GM12878 (cell line): ENCODE measurements at regions not wholly inside any gene's neighbourhood (a gene's known extent, or its start where the extent isn't known, plus 50 kb on each side); places are given as distances from the start of the nearest gene placed in this dataset.

Experiments used
- ATAC-seq: fragments of 200-7000 bp; cut with Tn5 transposase; 3 replicates; pipeline ENCODE4 v1.9.1; 2020; ENCODE audit warnings: mild to moderate bottlenecking, moderate library complexity
- BruUV-seq: library from RNA; stranded (reverse); fragments of 400-500 nt; replicated peaks from 2 replicates; lab custom pipeline; 2021; lab: Mats Ljungman, UMichigan
- CTCF ChIA-PET: fragments of 300-600 bp; sonication (Branson Sonifier 250); formaldehyde crosslinking; extraction: SDS; loops from one replicate; lab custom pipeline; 2021; ENCODE audit warnings: inconsistent platforms; lab: Yijun Ruan, JAX
- POLR2A ChIA-PET: fragments of 350-600 bp; formaldehyde crosslinking; extraction: SDS; loops from one replicate; lab custom pipeline; 2021; ENCODE audit warnings: inconsistent platforms; lab: Charles Lee
- RAD21 ChIA-PET: fragments of 300-600 bp; sonication (Branson Sonifier 250); formaldehyde crosslinking; loops from one replicate; lab custom pipeline; 2023; ENCODE audit warnings: antibody characterized with exemption; ENCODE audit not compliant: unreplicated experiment; lab: Charles Lee
- SMC1A ChIA-PET: fragments of 300-600 bp; sonication (Branson Sonifier 250); formaldehyde crosslinking; loops from one replicate; lab custom pipeline; 2023; ENCODE audit not compliant: unreplicated experiment, uncharacterized antibody; lab: Charles Lee
- DNase-seq: peaks from one replicate; pipeline ENCODE4 v3.0.0-alpha.2; 2011; ENCODE audit warnings: low read depth, low spot score
- FAIRE-seq: peaks from 3 replicates; lab custom pipeline; 2011; peaks lifted over from hg19 to GRCh38; lab: Jason Lieb, UNC
- H2AFZ ChIP-seq: 2 replicates; pipeline ENCODE4 v1.6.0; 2011; ENCODE audit warnings: low read depth, low read length, control low read depth; ENCODE audit not compliant: control insufficient read depth
- H3K27ac ChIP-seq: 2 replicates; pipeline ENCODE4 v1.5.1; 2011; ENCODE audit warnings: control low read depth; ENCODE audit not compliant: control insufficient read depth, insufficient read depth
- H3K27me3 ChIP-seq, 2 experiments: replicated peaks in 1 of 2; 2 replicates each; pipeline versions ENCODE4 v1.6.0 to v1.6.1; 2011; ENCODE audit warnings: low read length in 1 of 2; ENCODE audit not compliant: control insufficient read depth in 2 of 2, insufficient read depth in 2 of 2
- H3K36me3 ChIP-seq, 2 experiments: 2 replicates each; pipeline ENCODE4 v1.5.1; 2011; ENCODE audit warnings: low read length in 1 of 2; ENCODE audit not compliant: control insufficient read depth in 2 of 2, insufficient read depth in 2 of 2
- H3K4me1 ChIP-seq: 2 replicates; pipeline ENCODE4 v1.6.1; 2011; ENCODE audit warnings: mild to moderate bottlenecking, low read length, moderate library complexity, mixed read lengths; ENCODE audit not compliant: control insufficient read depth, insufficient read depth
- H3K4me2 ChIP-seq: 2 replicates; pipeline ENCODE4 v1.6.0; 2011; ENCODE audit warnings: control low read depth; ENCODE audit not compliant: control insufficient read depth, insufficient read depth
- H3K4me3 ChIP-seq: fragments of 200-600 bp; sonication (generic); 2 replicates; pipeline ENCODE4 v1.5.1; 2016
- H3K79me2 ChIP-seq: 2 replicates; pipeline ENCODE4 v1.6.0; 2011; ENCODE audit warnings: low read length; ENCODE audit not compliant: control insufficient read depth, insufficient read depth
- H3K9ac ChIP-seq: 2 replicates; pipeline ENCODE4 v1.8.0; 2011; ENCODE audit warnings: low read length, control low read depth, mixed read lengths; ENCODE audit not compliant: control insufficient read depth, insufficient read depth
- H3K9me3 ChIP-seq: replicated peaks from 3 replicates; pipeline ENCODE4 v1.5.1; 2011; ENCODE audit warnings: mild to moderate bottlenecking, low read length; ENCODE audit not compliant: control insufficient read depth, insufficient read depth
- H4K20me1 ChIP-seq: 2 replicates; pipeline ENCODE4 v1.6.0; 2011; ENCODE audit not compliant: control insufficient read depth, insufficient read depth
- BMI1 ChIP-seq: fragments of 450-650 bp; IDR thresholded peaks from 2 replicates; pipeline ENCODE4 v1.6.1; 2016; ENCODE audit warnings: mild to moderate bottlenecking, moderate library complexity, borderline replicate concordance
- CBX3 ChIP-seq: fragments of 200-600 bp; sonication (generic); IDR thresholded peaks from 2 replicates; pipeline ENCODE4 v1.6.1; 2016; ENCODE audit warnings: low read depth, borderline replicate concordance
- E4F1 ChIP-seq: fragments of 450-650 bp; IDR thresholded peaks from 2 replicates; pipeline ENCODE4 v1.6.1; 2018; ENCODE audit warnings: borderline replicate concordance, mild to moderate bottlenecking; ENCODE audit not compliant: partially characterized antibody
- MTA2 ChIP-seq: fragments of 450-650 bp; IDR thresholded peaks from 2 replicates; pipeline ENCODE4 v1.6.1; 2016; ENCODE audit warnings: low read depth, mild to moderate bottlenecking, moderate library complexity
- NFIC ChIP-seq: IDR thresholded peaks from 2 replicates; pipeline ENCODE4 v1.6.1; 2012; ENCODE audit warnings: low read depth, mild to moderate bottlenecking, inconsistent platforms, low read length, moderate library complexity
- NFYB ChIP-seq: IDR thresholded peaks from 2 replicates; pipeline ENCODE4 v1.6.1; 2011; ENCODE audit warnings: low read depth, mild to moderate bottlenecking, low read length, improper control_type of control experiment, moderate library complexity; ENCODE audit not compliant: insufficient read depth
- NR2F1 ChIP-seq: fragments of 450-650 bp; conservative IDR thresholded peaks from 2 replicates; pipeline ENCODE4 v1.6.1; 2017; ENCODE audit warnings: mild to moderate bottlenecking
- POLR2AphosphoS5 ChIP-seq: IDR thresholded peaks from 2 replicates; pipeline ENCODE4 v1.6.1; 2011; ENCODE audit warnings: mild to moderate bottlenecking, low read length, inconsistent platforms
- SIX5 ChIP-seq: IDR thresholded peaks from 2 replicates; pipeline ENCODE4 v1.6.1; 2011; ENCODE audit warnings: mild to moderate bottlenecking, low read depth, low read length, moderate library complexity; ENCODE audit not compliant: severe bottlenecking
- TBL1XR1 ChIP-seq: IDR thresholded peaks from 2 replicates; pipeline ENCODE4 v1.6.1; 2012; ENCODE audit warnings: low read depth, low read length, improper control_type of control experiment
- ZBTB11 ChIP-seq: fragments of 450-650 bp; formaldehyde crosslinking; IDR thresholded peaks from 2 replicates; pipeline ENCODE4 v1.5.0; 2022; ENCODE audit warnings: mild to moderate bottlenecking, missing genetic modification characterization
- ZNF207 ChIP-seq: fragments of 450-650 bp; IDR thresholded peaks from 2 replicates; pipeline ENCODE4 v1.6.1; 2014; ENCODE audit warnings: antibody characterized with exemption, mild to moderate bottlenecking, borderline replicate concordance
- ZNF384 ChIP-seq: IDR thresholded peaks from 2 replicates; pipeline ENCODE4 v1.6.1; 2012; ENCODE audit warnings: low read depth, mild to moderate bottlenecking, low read length, improper control_type of control experiment, borderline replicate concordance
- WGBS: methylation state at CpG from one replicate; pipeline ENCODE4 v1.1.6; 2016; ENCODE audit warnings: low lambda C conversion rate; ENCODE audit not compliant: insufficient replicate concordance, insufficient coverage; ENCODE audit errors: missing lambda C conversion rate; 5-methylcytosine and 5-hydroxymethylcytosine counted together
- in situ Hi-C: fragments of 300-500 bp; cut with MboI; formaldehyde crosslinking; loops from 9 replicates; pipeline ENCODE4 v1.14.3; 2018; ENCODE audit warnings: mixed read lengths
- intact Hi-C: fragments of 100-400 bp; cut with micrococcal nuclease; formaldehyde crosslinking; loops from one replicate; pipeline ENCODE4 v1.14.2; 2022; ENCODE audit not compliant: unreplicated experiment

GRCh38 chr15:29637555-29637954 lies 184.7 kb downstream of the TJP1 start:
- Histone ChIP-seq H3K4me3 (no peak overlapping the region), H3K27me3 (no peaks in the 10 kb centered on the region), H3K4me1 (no peaks in the 10 kb centered on the region), H3K36me3 (no peaks in the 10 kb centered on the region), H3K4me2 (no peak overlapping the region), H3K27ac (no peak overlapping the region), H2AFZ (no peak overlapping the region), H4K20me1 (no peaks in the 10 kb centered on the region), H3K9me3 (no peaks in the 10 kb centered on the region; the same call in 2 of the 3 replicates), H3K79me2 (no peaks in the 10 kb centered on the region), H3K9ac (no peak overlapping the region)
- intact Hi-C loops, result no loop called here
- WGBS, result 50% methylated on average over 7 of the region's 7 CpGs
- in situ Hi-C loops, result no loop called here
- CTCF ChIA-PET, result no interaction called here
- no peak for TF ChIP-seq E4F1
- TF ChIP-seq NFIC, result no peak
- no peak for TF ChIP-seq ZNF207
- TF ChIP-seq BMI1, result no peak
- no peak for TF ChIP-seq SIX5
- no peak for TF ChIP-seq TBL1XR1
- no peak for TF ChIP-seq NFYB
- no peak for TF ChIP-seq POLR2AphosphoS5
- no peak for TF ChIP-seq MTA2
- TF ChIP-seq ZNF384, result no peak
- TF ChIP-seq CBX3, result no peak
- TF ChIP-seq ZBTB11 (CRISPR knock-in tag), result no peak
- no peak for TF ChIP-seq NR2F1
- DNase-seq, result no peak
- BruUV-seq, result no TSS peak
- FAIRE-seq, result no peak
- no peak for ATAC-seq
- POLR2A ChIA-PET, result no interaction called here
- RAD21 ChIA-PET, result no interaction called here
- SMC1A ChIA-PET, result no interaction called here
